ENCODE measurements at regions not wholly inside any gene's neighbourhood (a gene's known extent, or its start where the extent isn't known, plus 50 kb on each side); places are given as distances from the start of the nearest gene placed in this dataset.
"Not testable (repeated sequence)": the region's sequence is repeated elsewhere in the genome, so short reads cannot be mapped to it uniquely, and the experiment has no call there.

- TF ChIP-seq, protein P1, sequence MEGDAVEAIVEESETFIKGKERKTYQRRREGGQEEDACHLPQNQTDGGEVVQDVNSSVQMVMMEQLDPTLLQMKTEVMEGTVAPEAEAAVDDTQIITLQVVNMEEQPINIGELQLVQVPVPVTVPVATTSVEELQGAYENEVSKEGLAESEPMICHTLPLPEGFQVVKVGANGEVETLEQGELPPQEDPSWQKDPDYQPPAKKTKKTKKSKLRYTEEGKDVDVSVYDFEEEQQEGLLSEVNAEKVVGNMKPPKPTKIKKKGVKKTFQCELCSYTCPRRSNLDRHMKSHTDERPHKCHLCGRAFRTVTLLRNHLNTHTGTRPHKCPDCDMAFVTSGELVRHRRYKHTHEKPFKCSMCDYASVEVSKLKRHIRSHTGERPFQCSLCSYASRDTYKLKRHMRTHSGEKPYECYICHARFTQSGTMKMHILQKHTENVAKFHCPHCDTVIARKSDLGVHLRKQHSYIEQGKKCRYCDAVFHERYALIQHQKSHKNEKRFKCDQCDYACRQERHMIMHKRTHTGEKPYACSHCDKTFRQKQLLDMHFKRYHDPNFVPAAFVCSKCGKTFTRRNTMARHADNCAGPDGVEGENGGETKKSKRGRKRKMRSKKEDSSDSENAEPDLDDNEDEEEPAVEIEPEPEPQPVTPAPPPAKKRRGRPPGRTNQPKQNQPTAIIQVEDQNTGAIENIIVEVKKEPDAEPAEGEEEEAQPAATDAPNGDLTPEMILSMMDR (optimal IDR thresholded peaks at IDR 0.05 in 1 of 3, IDR thresholded peaks at IDR 0.05 in 1 of 3, conservative IDR thresholded peaks at IDR 0.05 in 1 of 3; ENCODE audit: extremely low read depth in 1 of 3, insufficient read depth in 2 of 3, low read length in 3 of 3) = not testable (repeated sequence)
- not testable (repeated sequence) for TF ChIP-seq EZH2 (IDR thresholded peaks at IDR 0.05; ENCODE audit: low read length)
These were observed 502.7 kb upstream of the LARGE1 start for GRCh38 chr22:34422948-34423347.

All from keratinocyte (primary cell).